ENCODE measurements at regions not wholly inside any gene's neighbourhood (a gene's known extent, or its start where the extent isn't known, plus 50 kb on each side); places are given as distances from the start of the nearest gene placed in this dataset.

DNA sequence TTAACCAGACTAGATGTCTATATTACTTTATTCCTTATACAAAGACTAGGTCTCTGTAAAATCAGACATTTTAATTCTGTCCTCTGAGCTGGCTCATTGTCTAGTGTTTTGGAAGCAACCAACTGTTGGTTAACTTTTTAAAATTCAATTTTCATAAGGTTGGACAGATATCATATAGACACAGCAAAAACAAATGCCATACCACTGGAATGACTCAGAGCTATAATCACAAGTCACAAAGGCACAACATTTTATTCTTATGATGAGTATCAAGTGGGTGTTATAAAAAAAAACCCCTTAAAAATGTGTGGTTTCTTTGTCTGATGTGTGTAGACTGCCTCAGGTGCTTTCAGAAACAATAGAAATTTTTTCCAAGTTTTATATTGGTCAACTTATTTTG is 296.2 kb upstream of the MARCKS start:
- no peaks in the 10 kb centered on the region for H3K4me1 Mint-ChIP-seq
- H3K4me3 Mint-ChIP-seq = no peak overlapping the region

DNA sequence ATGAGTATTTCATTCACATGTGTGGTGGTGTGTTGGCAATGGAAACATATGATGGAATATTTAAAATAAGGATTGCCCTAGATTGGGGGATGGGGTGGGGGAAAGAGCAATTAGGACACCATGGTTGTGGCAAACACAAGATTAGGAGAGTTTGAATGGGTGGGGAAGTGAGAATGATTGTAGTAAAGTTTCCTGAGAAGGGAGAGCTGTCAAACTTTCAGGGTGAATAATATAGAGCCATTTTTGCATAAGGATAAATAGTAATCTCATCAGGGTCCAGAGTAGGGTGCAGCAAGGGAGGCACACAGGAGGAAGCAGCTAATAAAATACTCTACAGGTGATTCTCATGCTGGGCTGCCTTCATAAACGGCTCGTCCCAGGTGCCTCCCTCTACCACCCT is 294.9 kb upstream of the MARCKS start:
- H3K4me1 Mint-ChIP-seq = no peaks in the 10 kb centered on the region
- H3K36me3 Mint-ChIP-seq = no peaks in the 10 kb centered on the region
- peaks cover 0 to 4% (median under 1%) of the 10 kb centered on the region in 6 donors for H3K9me3 Mint-ChIP-seq
- no peak overlapping the region for H3K27ac Mint-ChIP-seq
- no peaks in the 10 kb centered on the region for H3K27me3 Mint-ChIP-seq (ENCODE audit: low read depth in 3 of 3)
- H3K4me3 Mint-ChIP-seq = no peak overlapping the region
- no peak for DNase-seq

More for the DNA sequence above, 296.2 kb upstream of the MARCKS start:
- Mint-ChIP-seq H3K27ac (no peak overlapping the region), H3K9me3 (peaks cover 0 to 6% (median 3%) of the 10 kb centered on the region in 6 donors), H3K27me3 (ENCODE audit: low read depth in 3 of 3) (peaks cover 0 to 2% (median 0%) of the 10 kb centered on the region in 3 donors), H3K36me3 (no peaks in the 10 kb centered on the region)
- no peak for DNase-seq

DNA sequence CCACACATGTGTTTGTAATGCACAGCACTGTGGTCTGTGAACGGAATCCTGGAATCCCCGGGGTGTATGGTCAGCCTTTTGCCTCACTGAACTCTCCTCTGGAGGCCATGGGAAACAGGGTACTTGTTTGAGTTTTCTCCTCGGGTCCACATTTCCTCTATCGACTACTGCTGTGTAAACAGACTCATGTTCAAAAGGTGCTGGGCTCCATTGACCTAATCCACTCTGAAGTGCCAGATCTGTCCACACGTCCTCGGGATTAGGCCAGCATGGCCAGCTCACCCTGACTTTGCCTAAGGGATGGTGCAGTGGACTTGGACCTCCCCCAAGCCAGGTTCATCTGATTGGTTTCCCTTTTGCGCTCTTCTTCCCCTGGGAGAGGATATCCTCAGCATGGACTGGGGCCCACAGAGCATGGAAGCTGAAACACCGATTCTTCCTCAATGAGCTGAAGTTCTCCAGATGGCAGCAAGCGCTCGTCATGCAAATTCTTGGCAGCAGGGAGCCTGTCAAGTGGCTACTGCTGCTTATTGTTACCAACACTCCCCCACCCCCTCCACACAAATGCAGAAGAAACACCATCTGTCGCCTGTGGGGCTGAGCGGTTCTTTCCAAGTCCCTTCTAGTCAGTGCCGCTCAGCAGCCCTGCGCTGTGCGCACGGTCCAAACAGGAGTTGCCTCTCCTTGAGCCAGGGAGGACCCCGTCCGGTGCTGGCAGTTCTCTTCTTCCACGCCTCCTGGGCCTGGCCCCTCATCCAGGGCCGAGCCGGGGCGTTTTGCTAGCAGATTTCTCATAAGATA is 292.6 kb upstream of the MARCKS start:
- Mint-ChIP-seq H3K36me3 (no peaks in the 10 kb centered on the region), H3K4me1 (no peaks in the 10 kb centered on the region), H3K9me3 (peaks cover 0 to 7% (median under 1%) of the 10 kb centered on the region in 6 donors), H3K4me3 (no peak overlapping the region), H3K27ac (no peak overlapping the region), H3K27me3 (ENCODE audit: low read depth in 3 of 3) (peaks cover 0 to 3% (median 2%) of the 10 kb centered on the region in 3 donors)
- DNase-seq = no peak

DNA sequence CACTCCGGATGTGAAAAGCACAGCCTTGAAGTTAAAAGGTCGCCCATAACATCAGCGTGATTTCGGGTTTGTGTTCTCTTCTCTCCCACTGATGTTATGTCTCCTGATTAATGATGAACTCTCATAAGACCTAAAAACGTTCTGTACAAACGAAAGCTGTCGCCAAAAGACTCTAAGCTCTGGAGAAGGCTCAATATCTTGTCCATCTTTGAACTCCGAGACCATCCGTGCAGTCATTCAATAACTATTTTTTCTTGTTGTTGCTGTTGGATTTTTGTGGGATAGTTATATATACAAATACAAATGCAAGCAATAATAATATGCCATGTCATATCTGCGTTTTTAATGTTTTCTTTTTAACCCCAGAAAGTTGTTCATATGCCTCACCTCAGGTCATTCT is 291.8 kb upstream of the MARCKS start:
- Mint-ChIP-seq H3K9me3 (peaks cover 0 to 7% (median under 1%) of the 10 kb centered on the region in 6 donors), H3K4me3 (no peak overlapping the region), H3K36me3 (no peaks in the 10 kb centered on the region), H3K4me1 (no peaks in the 10 kb centered on the region), H3K27ac (no peak overlapping the region), H3K27me3 (ENCODE audit: low read depth in 3 of 3) (peaks cover 0 to 3% (median 2%) of the 10 kb centered on the region in 3 donors)
- DNase-seq = no peak

DNA sequence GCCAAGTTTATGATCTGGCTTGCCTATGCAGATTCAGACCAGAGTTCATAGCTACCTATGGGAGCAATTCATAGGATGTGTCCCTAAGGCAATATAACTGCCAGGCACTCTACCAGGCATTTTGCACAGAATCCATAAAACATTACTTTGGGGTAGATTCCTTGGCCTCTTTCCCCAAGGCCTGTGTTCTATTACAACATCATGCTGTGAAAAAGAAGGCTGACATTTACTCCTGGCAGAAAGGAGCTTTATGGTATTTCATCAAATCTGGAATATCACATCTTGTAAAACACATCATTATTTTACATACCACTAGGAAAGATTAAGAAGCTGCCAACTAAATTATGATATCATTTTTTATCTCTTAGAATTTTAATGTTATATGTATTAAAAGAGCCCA is 287.0 kb upstream of the MARCKS start:
- no peaks in the 10 kb centered on the region for H3K36me3 Mint-ChIP-seq
- H3K27ac Mint-ChIP-seq = no peak overlapping the region
- peaks cover 0 to 7% (median 4%) of the 10 kb centered on the region in 6 donors for H3K9me3 Mint-ChIP-seq
- DNase-seq = no peak
- H3K4me3 Mint-ChIP-seq = no peak overlapping the region
- no peaks in the 10 kb centered on the region for H3K4me1 Mint-ChIP-seq
- peaks cover 0 to 3% (median 2%) of the 10 kb centered on the region in 3 donors for H3K27me3 Mint-ChIP-seq (ENCODE audit: low read depth in 3 of 3)

DNA sequence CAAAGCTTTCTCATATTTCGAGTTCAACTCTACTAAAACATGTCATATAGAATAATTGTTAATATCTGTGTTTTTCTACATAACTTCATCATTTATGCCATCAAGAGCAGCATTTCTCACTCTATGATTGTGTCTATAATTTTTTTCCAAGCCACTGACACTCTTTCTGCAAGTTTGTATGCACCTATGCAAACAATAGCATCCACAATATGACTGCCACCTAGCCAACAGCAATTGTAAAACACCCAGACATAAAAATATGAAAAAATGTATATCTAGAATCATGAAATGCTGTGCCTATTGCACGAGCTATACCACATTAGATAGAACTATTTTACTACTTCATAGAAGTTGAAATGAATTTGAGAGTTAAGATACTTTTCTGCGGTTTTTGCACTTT is 286.5 kb upstream of the MARCKS start:
- DNase-seq = no peak
- Mint-ChIP-seq H3K36me3 (no peaks in the 10 kb centered on the region), H3K9me3 (peaks cover 0 to 7% (median 4%) of the 10 kb centered on the region in 6 donors), H3K27me3 (ENCODE audit: low read depth in 3 of 3) (peaks cover 0 to 3% (median 2%) of the 10 kb centered on the region in 3 donors), H3K27ac (no peak overlapping the region), H3K4me1 (no peaks in the 10 kb centered on the region), H3K4me3 (no peak overlapping the region)

DNA sequence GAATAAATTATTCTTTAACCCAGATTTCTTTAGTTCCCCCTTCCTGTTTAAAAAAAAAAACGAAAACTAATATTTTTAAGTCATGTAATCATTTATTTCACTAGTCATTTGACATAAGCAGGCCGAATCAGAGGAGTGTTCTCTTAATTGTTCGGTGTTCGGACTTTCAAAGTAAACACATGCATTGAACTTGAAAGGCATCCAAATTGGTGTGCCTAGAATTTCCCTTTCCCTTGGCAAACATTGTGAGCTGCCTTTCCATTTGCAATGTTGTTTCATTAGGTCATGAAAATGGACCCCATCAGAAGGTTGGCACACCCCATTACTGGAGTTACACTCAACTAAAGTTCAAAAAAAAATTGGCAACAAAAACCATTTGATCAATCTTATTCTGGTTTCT is 283.0 kb upstream of the MARCKS start:
- no peaks in the 10 kb centered on the region for H3K27me3 Mint-ChIP-seq (ENCODE audit: low read depth in 3 of 3)
- no peak overlapping the region for H3K27ac Mint-ChIP-seq
- peaks cover 0 to 10% (median 4%) of the 10 kb centered on the region in 6 donors for H3K9me3 Mint-ChIP-seq
- H3K4me1 Mint-ChIP-seq = no peaks in the 10 kb centered on the region
- no peaks in the 10 kb centered on the region for H3K36me3 Mint-ChIP-seq
- DNase-seq = no peak
- H3K4me3 Mint-ChIP-seq = no peak overlapping the region

DNA sequence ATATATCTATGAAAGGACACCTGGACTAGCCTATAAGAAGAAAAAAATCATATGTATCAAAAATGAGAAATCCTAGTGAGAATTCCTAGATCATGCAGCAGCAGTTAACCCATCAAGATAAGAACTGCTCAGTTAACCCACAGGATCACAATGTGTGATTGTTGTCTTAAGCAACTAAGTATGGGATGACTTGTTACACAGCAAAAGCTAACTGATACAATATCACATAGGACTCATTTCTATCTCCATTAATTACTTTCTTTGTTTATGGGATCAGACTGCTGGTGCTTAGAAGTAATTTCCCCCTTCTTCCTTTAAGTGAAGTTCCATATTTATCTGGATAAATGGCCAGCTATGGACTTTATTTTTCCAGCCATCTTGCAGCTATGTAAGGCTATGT is 280.8 kb upstream of the MARCKS start:
- Mint-ChIP-seq H3K4me1 (no peaks in the 10 kb centered on the region), H3K27me3 (ENCODE audit: low read depth in 3 of 3) (peaks cover 0 to 1% (median 0%) of the 10 kb centered on the region in 3 donors), H3K9me3 (peaks cover 0 to 12% (median 4%) of the 10 kb centered on the region in 6 donors), H3K4me3 (no peak overlapping the region), H3K27ac (no peak overlapping the region), H3K36me3 (no peaks in the 10 kb centered on the region)
- DNase-seq = no peak

DNA sequence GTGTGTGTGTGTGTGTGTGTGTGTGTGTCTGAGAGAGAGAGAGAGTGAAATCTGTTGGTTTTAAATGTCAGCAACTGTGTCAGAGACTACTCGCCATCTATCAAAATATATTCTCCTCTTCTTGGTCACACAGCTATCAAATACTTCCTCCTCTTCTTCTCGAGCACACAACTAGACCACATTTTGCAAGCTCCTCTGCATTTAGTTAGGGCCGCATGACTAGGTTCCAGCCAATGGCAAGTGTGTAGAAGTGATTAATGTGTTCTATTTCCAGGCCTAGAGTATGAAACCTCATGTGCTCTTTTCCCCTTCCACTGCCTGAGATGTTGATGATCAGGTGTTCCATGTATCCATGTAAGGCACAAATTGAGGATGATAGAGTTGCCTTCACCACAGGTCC is 278.5 kb upstream of the MARCKS start:
- peaks cover 0 to 11% (median 2%) of the 10 kb centered on the region in 6 donors for H3K9me3 Mint-ChIP-seq
- no peak for DNase-seq
- no peak overlapping the region for H3K27ac Mint-ChIP-seq
- no peaks in the 10 kb centered on the region for H3K4me1 Mint-ChIP-seq
- H3K36me3 Mint-ChIP-seq = no peaks in the 10 kb centered on the region
- H3K27me3 Mint-ChIP-seq (ENCODE audit: low read depth in 3 of 3) = peaks cover 0 to 1% (median 0%) of the 10 kb centered on the region in 3 donors
- H3K4me3 Mint-ChIP-seq = no peak overlapping the region

DNA sequence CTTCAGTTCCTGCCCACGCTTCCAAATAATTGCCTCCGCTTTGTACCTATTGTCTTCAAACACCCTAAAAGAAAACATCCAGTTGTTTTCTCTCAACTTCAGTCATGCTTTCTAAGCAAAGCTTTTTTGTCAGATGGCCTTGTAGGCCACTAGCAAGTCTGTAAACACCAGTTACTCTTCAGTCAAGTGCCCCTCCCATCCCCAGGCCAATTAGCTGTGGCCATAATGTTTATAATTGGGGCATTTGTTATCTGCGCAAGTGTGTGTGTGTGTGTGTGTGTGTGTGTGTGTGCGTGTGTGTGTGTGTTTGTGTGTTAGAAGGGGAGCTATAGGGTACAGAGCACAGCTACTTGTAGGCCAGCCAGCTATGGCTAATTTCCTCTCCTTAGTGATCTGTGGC is 272.4 kb upstream of the MARCKS start:
- Mint-ChIP-seq H3K4me3 (no peak overlapping the region), H3K27ac (no peak overlapping the region), H3K9me3 (peaks cover 0 to 7% (median 1%) of the 10 kb centered on the region in 6 donors), H3K36me3 (no peaks in the 10 kb centered on the region), H3K27me3 (ENCODE audit: low read depth in 3 of 3) (peaks cover 0 to 2% (median 0%) of the 10 kb centered on the region in 3 donors), H3K4me1 (no peaks in the 10 kb centered on the region)
- DNase-seq = no peak

DNA sequence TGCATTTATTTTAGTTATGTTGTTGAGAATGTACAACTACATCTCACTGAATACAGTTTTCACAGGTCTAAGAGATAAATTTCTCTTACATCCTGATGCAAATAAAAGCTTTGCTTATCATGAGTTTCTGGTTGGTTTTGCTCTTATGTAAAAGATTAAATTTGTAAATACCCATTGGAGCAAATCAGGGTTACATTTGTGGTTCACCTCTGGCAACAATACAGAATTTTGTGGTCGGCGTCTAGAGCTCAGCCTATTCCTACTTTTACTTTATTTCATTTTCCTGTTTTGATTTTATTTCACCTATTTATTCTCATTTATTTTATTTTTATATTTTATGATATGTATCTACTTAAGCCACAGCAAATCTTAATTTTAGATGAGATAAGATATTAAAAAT is 271.9 kb upstream of the MARCKS start:
- DNase-seq = no peak
- H3K9me3 Mint-ChIP-seq = peaks cover 0 to 7% (median 1%) of the 10 kb centered on the region in 6 donors
- H3K4me1 Mint-ChIP-seq = no peaks in the 10 kb centered on the region
- H3K27me3 Mint-ChIP-seq (ENCODE audit: low read depth in 3 of 3) = peaks cover 0 to 2% (median 0%) of the 10 kb centered on the region in 3 donors
- H3K4me3 Mint-ChIP-seq = no peak overlapping the region
- H3K27ac Mint-ChIP-seq = no peak overlapping the region
- no peaks in the 10 kb centered on the region for H3K36me3 Mint-ChIP-seq

DNA sequence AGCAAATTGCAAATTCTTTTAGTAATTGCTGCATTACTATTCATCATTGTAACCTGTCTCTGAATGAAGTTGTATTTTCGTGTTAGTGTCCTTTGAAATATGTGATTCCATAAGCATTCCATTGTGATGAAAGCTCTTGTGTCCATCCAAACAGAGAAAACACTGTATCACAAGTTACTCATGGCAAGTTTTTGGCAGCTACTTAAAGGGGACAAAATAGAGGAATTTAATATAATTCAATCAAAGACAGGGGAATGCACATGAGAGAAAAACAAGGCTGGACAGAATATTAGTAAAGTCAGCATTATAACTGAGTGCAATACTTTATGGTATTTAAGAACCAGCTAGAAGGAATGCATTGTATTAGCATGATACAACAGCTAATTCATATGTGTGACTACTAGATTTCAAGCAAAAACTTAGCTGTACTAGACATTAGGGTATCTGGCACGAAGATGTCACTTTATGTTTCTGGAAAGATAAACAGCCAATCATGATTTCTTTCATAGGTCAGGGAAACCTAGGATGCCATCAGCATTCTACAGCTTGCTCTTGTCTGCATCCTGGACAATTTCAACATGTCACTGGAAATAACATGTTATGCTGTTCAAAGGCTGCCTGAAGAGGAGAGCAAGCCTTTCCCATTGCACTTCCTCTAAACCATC is 270.6 kb upstream of the MARCKS start:
- peaks cover 0 to 6% (median 1%) of the 10 kb centered on the region in 6 donors for H3K9me3 Mint-ChIP-seq
- H3K4me3 Mint-ChIP-seq = no peak overlapping the region
- H3K4me1 Mint-ChIP-seq = no peaks in the 10 kb centered on the region
- H3K36me3 Mint-ChIP-seq = no peaks in the 10 kb centered on the region
- H3K27ac Mint-ChIP-seq = no peak overlapping the region
- H3K27me3 Mint-ChIP-seq (ENCODE audit: low read depth in 3 of 3) = peaks cover 0 to 4% (median 0%) of the 10 kb centered on the region in 3 donors
- DNase-seq = no peak

DNA sequence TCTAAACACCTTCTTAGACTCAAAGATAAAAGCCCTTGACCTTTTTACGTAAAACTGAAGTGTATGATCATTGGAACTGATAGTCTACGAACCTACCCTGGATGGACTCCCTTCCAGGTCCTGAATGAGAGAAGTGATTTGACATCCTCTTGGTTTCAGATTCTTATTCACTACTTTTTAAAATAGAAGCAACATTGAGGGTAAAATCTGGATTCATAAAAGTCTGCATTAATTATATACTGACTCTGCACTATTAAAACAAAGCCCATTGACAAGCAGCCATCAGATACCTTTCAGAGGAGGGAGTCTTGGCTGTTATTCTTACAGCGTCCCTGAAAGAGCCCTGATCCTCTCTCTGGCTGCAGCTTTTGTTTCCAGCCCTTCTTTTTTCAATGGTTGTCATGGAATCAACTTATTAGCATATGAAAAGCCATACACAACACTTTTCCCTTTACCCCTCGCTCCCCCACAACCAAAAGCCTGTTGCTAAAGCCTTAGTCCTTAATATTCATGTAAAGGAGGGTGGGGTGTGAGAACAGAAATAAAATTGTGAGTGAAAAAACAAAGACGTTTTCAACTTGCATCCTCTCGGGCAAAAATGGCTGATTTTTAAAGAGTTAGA is 270.0 kb upstream of the MARCKS start:
- Mint-ChIP-seq H3K4me3 (no peak overlapping the region), H3K27ac (no peak overlapping the region), H3K9me3 (peaks cover 0 to 6% (median 1%) of the 10 kb centered on the region in 6 donors), H3K4me1 (no peaks in the 10 kb centered on the region), H3K27me3 (ENCODE audit: low read depth in 3 of 3) (peaks cover 0 to 4% (median 0%) of the 10 kb centered on the region in 3 donors), H3K36me3 (no peaks in the 10 kb centered on the region)
- DNase-seq = no peak

DNA sequence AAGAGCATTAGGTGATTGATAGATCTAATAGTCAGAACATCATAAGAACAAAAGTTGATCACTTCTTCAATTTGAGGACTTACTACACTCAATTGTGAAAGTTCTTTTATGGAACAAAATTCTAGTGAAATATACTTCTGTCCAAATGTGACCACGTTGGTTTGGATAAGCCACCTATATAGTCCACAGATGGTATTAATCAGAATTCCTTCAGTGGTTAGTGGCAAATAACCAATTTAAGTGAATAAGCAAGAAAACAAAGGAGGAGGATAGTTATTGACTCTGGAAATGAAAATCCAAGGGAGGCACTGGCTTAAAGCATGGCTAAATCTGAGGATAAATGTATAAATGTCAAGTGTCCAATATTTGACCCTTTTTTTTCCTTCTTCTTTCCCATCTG is 268.5 kb upstream of the MARCKS start:
- H3K36me3 Mint-ChIP-seq = no peaks in the 10 kb centered on the region
- peaks cover 0 to 7% (median 1%) of the 10 kb centered on the region in 6 donors for H3K9me3 Mint-ChIP-seq
- no peak overlapping the region for H3K27ac Mint-ChIP-seq
- H3K4me3 Mint-ChIP-seq = no peak overlapping the region
- H3K4me1 Mint-ChIP-seq = no peaks in the 10 kb centered on the region
- DNase-seq = no peak
- peaks cover 0 to 4% (median 2%) of the 10 kb centered on the region in 3 donors for H3K27me3 Mint-ChIP-seq (ENCODE audit: low read depth in 3 of 3)

Measured in immature natural killer cell (primary cell).